ENCODE measurements at regions not wholly inside any gene's neighbourhood (a gene's known extent, or its start where the extent isn't known, plus 50 kb on each side); places are given as distances from the start of the nearest gene placed in this dataset.
"Not testable (repeated sequence)": the region's sequence is repeated elsewhere in the genome, so short reads cannot be mapped to it uniquely, and the experiment has no call there.

- H3K27me3 ChIP-seq = no peaks in the 10 kb centered on the region
- no peaks in the 10 kb centered on the region for H3K9me3 ChIP-seq
- no peaks in the 10 kb centered on the region for H3K36me3 ChIP-seq
- TF ChIP-seq, protein P1, sequence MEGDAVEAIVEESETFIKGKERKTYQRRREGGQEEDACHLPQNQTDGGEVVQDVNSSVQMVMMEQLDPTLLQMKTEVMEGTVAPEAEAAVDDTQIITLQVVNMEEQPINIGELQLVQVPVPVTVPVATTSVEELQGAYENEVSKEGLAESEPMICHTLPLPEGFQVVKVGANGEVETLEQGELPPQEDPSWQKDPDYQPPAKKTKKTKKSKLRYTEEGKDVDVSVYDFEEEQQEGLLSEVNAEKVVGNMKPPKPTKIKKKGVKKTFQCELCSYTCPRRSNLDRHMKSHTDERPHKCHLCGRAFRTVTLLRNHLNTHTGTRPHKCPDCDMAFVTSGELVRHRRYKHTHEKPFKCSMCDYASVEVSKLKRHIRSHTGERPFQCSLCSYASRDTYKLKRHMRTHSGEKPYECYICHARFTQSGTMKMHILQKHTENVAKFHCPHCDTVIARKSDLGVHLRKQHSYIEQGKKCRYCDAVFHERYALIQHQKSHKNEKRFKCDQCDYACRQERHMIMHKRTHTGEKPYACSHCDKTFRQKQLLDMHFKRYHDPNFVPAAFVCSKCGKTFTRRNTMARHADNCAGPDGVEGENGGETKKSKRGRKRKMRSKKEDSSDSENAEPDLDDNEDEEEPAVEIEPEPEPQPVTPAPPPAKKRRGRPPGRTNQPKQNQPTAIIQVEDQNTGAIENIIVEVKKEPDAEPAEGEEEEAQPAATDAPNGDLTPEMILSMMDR (IDR thresholded peaks at IDR 0.05) = no peak
- no peak for TF ChIP-seq POLR2A (IDR thresholded peaks at IDR 0.05)
- no peaks in the 10 kb centered on the region for H3K4me1 ChIP-seq
- DNase-seq = no peak
- H3K27ac ChIP-seq = no peak overlapping the region
- no peak overlapping the region for H3K4me3 ChIP-seq
Measured at GRCh38 chr9:11663913-11664312, 1029.3 kb upstream of the TYRP1 start.

DNA sequence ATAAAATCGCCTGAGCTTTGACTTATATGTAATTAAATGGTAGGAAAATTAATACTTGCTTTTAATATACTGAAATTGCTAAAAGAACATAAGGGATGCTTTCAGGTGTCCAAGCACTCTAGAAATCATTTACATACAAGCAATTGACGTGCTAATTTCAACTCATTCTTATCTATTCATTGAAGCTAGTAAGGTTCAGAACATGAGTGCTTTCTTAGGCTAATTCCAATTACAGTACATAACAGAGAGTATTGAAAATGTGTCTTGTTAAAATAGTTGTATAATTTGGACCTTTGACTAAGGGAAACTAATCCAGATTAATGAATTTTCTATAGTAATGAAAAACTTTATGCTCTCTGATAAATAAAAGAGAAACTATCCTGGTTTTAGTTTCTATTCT lies 1016.4 kb upstream of the TYRP1 start:
- Histone ChIP-seq H3K9me3 (peaks cover 0 to 4% (median 0%) of the 10 kb centered on the region in 4 donors), H3K4me1 (no peaks in the 10 kb centered on the region), H3K27me3 (no peaks in the 10 kb centered on the region), H3K27ac (no peak overlapping the region), H3K4me3 (no peak overlapping the region), H3K36me3 (no peaks in the 10 kb centered on the region)
- no peak for DNase-seq
- TF ChIP-seq, protein P1 (IDR thresholded peaks at IDR 0.05) = no peak
- no peak for TF ChIP-seq POLR2A (IDR thresholded peaks at IDR 0.05)

GRCh38 chr9:11686733-11687132 lies 1006.5 kb upstream of the TYRP1 start:
- DNase-seq = no peak
- H3K4me1 ChIP-seq = no peaks in the 10 kb centered on the region
- H3K27me3 ChIP-seq = no peaks in the 10 kb centered on the region
- no peaks in the 10 kb centered on the region for H3K9me3 ChIP-seq
- no peak overlapping the region for H3K27ac ChIP-seq
- no peak overlapping the region for H3K4me3 ChIP-seq
- H3K36me3 ChIP-seq = no peaks in the 10 kb centered on the region
- TF ChIP-seq POLR2A (IDR thresholded peaks at IDR 0.05) = no peak
- TF ChIP-seq, protein P1 (IDR thresholded peaks at IDR 0.05) = no peak

DNA sequence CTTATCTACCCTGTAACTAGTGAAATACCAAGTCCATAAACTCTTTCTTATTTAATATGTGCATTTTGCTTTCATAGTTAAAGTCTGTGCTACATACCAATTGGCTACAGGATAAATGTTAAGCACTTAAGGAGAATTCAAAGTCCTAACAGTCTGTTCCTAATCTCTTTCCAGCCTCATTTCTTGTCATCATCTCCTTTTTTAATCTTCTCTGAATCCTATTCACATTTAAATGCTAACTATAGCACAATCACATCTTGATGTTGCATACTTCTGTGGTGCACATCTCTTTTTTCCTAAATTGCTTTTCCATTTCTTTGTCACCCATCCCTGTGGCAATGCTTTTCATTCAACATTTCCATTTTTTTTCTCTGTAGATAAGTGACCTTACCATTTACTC lies 996.1 kb upstream of the TYRP1 start:
- H3K27me3 ChIP-seq = no peaks in the 10 kb centered on the region
- no peaks in the 10 kb centered on the region for H3K4me1 ChIP-seq
- peaks cover 0 to 4% (median 0%) of the 10 kb centered on the region in 4 donors for H3K9me3 ChIP-seq
- TF ChIP-seq, protein P1 (IDR thresholded peaks at IDR 0.05) = no peak
- no peak for TF ChIP-seq POLR2A (IDR thresholded peaks at IDR 0.05)
- no peaks in the 10 kb centered on the region for H3K36me3 ChIP-seq
- H3K4me3 ChIP-seq = no peak overlapping the region
- no peak for DNase-seq
- H3K27ac ChIP-seq = no peak overlapping the region

- Histone ChIP-seq H3K27me3 (no peaks in the 10 kb centered on the region), H3K9me3 (peaks cover 0 to 4% (median 0%) of the 10 kb centered on the region in 4 donors), H3K4me3 (no peak overlapping the region), H3K4me1 (no peaks in the 10 kb centered on the region), H3K27ac (no peak overlapping the region), H3K36me3 (no peaks in the 10 kb centered on the region)
- no peak for TF ChIP-seq POLR2A (IDR thresholded peaks at IDR 0.05)
- TF ChIP-seq, protein P1 (IDR thresholded peaks at IDR 0.05) = no peak
- DNase-seq = no peak
Measured at GRCh38 chr9:11701706-11702105, 991.5 kb upstream of the TYRP1 start.

- Histone ChIP-seq H3K27ac (no peak overlapping the region), H3K4me1 (no peaks in the 10 kb centered on the region), H3K36me3 (no peaks in the 10 kb centered on the region), H3K27me3 (no peaks in the 10 kb centered on the region), H3K4me3 (no peak overlapping the region), H3K9me3 (no peaks in the 10 kb centered on the region)
- DNase-seq = no peak
- no peak for TF ChIP-seq POLR2A (IDR thresholded peaks at IDR 0.05)
- TF ChIP-seq, protein P1 (IDR thresholded peaks at IDR 0.05) = no peak
Measured at GRCh38 chr9:11702548-11702947, 990.6 kb upstream of the TYRP1 start.

- H3K27ac ChIP-seq, H3K9me3 ChIP-seq, H3K4me3 ChIP-seq, DNase-seq, H3K36me3 ChIP-seq, H3K27me3 ChIP-seq, H3K4me1 ChIP-seq: not testable (repeated sequence)
Measured at GRCh38 chr9:11704198-11704597, 989.0 kb upstream of the TYRP1 start.
